HEK293T (cell line): ENCODE measurements at regions not wholly inside any gene's neighbourhood (a gene's known extent, or its start where the extent isn't known, plus 50 kb on each side); places are given as distances from the start of the nearest gene placed in this dataset.

Source experiments
- FOXA1 ChIP-seq: fragments of 450-650 bp; IDR thresholded peaks from 2 replicates; pipeline ENCODE4 v1.6.1; 2016; ENCODE audit warnings: mild to moderate bottlenecking
- FOXM1 ChIP-seq: fragments of 450-650 bp; IDR thresholded peaks from 2 replicates; pipeline ENCODE4 v1.6.1; 2017; ENCODE audit warnings: mild to moderate bottlenecking, borderline replicate concordance
- L3MBTL2 ChIP-seq: fragments of 450-650 bp; conservative IDR thresholded peaks from 2 replicates; pipeline ENCODE4 v1.6.1; 2016; ENCODE audit warnings: mild to moderate bottlenecking
- NFRKB ChIP-seq: fragments of 450-650 bp; IDR thresholded peaks from 2 replicates; pipeline ENCODE4 v1.6.1; 2016; ENCODE audit warnings: mild to moderate bottlenecking, moderate library complexity
- SP1 ChIP-seq: fragments of 450-650 bp; IDR thresholded peaks from 2 replicates; pipeline ENCODE4 v1.6.1; 2017

DNA sequence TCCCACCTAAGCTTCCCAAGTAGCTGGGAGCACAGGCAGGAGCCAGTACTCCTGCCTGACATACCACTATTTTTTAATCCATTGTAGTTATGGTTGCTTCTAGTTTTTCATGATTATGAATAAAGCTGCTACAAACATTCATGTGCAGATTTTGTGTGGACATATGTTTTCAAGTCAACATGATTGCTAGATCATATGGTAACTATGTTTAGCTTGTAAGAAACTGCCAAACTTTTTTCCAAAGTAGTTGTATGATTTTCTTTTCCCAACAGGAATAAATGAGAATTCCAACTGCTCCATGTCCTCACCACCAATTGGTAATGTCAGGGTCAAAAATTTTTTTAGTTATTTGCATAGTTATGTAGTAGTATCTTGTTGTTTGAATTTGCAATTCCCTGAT is 136.8 kb upstream of the THRB start:
- TF ChIP-seq NFRKB = no peak
- TF ChIP-seq FOXA1 = no peak
- TF ChIP-seq SP1 = no peak
- no peak for TF ChIP-seq L3MBTL2
- no peak for TF ChIP-seq FOXM1
